GM21423 (cell line): ENCODE measurements at regions not wholly inside any gene's neighbourhood (a gene's known extent, or its start where the extent isn't known, plus 50 kb on each side); places are given as distances from the start of the nearest gene placed in this dataset.
A peak's percentile ranks its signal among the peaks of the same experiment; 100 is the strongest.
"Not testable (repeated sequence)": the region's sequence is repeated elsewhere in the genome, so short reads cannot be mapped to it uniquely, and the experiment has no call there.

Experiments
- ATAC-seq: cut with Tn5 transposase; IDR thresholded peaks from one replicate; pipeline ENCODE4 v1.9.1; 2021; ENCODE audit warnings: mild to moderate bottlenecking, moderate library complexity; ENCODE audit not compliant: unreplicated experiment

DNA sequence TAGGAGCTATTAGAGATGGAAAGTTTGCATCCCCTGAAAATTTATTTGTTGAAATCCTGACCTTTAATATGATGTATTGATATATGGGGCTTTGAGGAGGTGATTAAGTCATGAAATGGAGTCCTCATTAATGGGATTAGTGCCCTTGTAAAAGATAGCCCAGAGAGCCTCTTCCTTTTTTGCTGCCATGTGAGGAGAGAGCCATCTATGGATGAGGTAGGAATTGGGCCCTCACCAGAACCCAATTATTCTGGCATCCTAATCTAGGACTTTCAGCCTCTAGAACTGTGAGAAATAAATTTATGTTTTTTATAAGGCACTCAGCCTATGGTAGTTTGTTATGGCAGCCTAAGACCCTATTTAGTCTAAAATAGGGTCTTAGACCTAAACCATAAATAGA lies 250.2 kb upstream of the SLITRK1 start:
- no peak for ATAC-seq

DNA sequence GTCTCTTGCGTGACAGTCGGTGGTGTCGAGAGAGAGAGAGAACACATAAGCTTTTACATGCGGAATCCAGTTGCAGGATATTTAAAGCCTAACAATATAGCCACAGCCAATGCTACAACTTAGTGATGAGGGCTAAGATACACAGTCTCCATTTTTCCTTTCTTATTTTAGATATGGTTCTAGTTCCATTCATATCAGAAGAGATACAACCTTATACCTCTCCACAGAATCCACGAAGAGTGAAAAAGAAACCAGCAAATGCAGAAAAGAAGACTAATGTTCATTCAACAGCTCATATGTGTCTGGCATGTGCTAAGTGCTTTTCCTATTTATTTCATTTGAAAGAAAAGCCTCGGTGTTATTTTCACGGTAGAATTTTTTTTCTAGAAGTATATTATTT lies 249.0 kb upstream of the SLITRK1 start:
- no peak for ATAC-seq

GRCh38 chr13:84130495-84131114 lies 248.3 kb upstream of the SLITRK1 start:
- ATAC-seq, result no peak

DNA sequence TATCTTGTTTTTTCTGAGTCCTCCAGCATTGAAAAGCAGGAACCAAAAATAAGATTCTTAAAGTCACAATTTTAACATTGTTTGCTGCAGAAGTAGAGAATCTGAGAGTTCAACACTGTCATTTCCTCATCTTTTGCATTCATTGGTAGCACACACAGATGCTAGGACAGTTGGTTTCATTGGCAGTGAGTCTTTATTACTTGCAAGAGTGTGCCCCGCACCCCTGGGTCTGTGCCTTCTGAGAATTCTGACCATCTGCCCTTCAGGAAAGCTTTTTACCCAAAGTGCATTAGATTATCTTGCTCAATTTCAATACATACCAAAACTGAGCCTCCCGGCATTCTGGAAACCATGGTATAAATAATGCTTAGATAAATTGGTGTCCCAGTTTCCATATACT lies 247.7 kb upstream of the SLITRK1 start:
- no peak for ATAC-seq

DNA sequence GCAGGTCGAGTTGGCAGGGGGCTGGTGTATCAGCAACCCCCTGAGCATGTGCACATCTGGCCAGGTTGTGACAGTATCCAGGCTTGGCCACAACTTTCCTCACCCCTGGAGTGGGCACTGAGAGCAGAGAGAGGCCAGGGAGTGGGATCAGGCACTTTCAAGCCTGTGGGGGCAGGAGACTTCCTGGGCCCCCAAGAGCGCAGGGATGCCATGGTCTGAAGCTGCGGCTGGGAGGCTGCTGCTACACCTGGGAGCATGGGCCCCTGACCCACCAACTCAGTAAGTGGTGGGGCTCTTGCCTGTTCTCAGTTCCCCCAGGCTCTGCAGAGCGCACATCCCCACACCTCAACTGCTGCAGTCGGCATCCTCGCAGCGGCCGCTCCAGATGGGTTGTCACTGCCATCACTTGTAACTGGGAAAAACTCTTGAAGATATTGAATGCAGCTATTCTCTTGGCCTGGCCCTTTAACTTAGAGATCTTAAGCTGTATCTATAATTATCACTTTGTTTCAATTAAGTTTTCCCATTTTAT lies 245.4 kb upstream of the SLITRK1 start:
- no peak for ATAC-seq

GRCh38 chr13:84126671-84127171 lies 244.4 kb upstream of the SLITRK1 start:
- peak; percentile 62 for ATAC-seq

DNA sequence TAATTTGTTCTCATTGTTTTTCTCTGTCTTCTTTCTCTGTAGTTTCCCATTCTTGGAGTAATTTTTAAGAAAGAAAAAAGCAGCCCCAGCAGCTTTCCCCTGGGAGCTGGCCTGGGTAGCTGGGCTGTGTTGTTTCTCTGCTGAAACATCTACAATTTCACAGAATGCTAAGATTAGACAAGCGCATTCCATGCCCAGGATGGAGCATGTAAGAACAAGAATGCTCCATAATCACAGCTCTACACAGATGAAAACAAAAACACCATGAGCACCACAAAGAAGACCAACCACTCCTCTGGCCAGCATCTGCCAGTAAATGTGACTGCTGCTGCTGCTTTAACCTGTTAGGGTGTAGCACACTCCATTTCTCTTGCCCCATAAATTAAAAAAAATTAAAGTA lies 239.2 kb upstream of the SLITRK1 start:
- ATAC-seq, result no peak

DNA sequence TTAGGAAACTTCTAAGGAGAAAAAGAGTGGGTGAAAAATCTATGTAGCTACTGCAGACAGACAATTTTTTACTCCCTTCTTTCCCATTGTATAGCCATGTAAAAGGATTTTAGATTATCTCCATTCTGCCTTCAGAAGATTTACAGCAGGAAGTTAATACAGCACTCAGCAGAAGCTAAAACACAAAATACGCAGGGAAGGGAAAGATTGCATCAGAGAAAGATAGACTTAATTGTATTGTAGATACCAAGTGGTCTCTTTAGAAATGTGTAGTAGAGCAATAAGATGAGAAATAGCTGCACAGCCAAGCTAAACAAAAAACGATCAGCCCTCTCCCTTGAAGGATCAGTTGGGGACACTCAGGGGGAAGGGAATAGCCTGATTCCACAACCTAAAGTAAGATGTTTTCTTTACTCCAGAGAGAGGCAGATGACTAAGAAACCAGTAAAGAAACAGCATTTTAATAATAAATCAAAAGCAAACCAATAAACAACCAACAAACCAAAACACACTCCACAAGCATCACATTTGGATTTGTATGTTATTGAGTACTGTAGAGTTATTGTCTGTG lies 236.7 kb upstream of the SLITRK1 start:
- ATAC-seq, result no peak

GRCh38 chr13:84098273-84098672 lies 216.0 kb upstream of the SLITRK1 start:
- ATAC-seq, result no peak

DNA sequence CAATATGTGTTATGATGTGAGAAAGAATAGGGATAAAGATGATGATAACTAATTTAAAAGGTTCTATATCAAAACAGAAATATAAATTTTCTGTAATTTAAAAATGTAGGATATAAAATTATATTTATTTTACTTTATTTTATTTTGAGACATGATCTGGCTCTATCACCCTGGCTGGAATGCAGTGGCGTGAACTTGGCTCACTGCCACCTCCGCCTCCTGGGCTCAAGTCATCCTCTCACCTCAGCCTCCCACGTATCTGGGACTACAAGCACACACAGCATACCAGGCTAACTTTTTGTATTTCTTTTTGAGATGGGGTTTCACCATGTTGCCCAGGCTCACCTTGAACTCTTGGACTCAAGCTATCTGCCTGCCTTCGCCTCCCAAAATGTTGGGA lies 214.9 kb upstream of the SLITRK1 start:
- no peak for ATAC-seq

GRCh38 chr13:84096216-84096615 lies 213.9 kb upstream of the SLITRK1 start:
- no peak for ATAC-seq

DNA sequence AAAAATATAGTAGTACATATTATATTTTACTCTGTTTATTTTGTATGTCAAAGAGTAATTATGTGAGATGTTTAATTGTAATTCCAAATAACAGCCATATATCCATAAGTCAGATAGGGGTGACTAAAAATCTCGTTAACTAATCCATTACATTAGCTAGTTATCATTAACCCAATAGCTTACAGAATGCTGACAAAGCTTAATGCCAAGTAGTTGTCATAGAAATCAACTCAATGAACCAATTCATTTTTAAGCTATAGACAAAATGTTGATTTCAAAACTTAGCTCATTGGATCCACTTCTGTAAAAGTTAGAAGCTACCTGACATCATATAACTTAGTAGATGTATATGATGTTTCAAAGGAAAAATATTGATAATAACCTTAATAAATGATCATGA lies 206.7 kb upstream of the SLITRK1 start:
- ATAC-seq, result no peak

GRCh38 chr13:84086847-84087162 lies 204.5 kb upstream of the SLITRK1 start:
- no peak for ATAC-seq

DNA sequence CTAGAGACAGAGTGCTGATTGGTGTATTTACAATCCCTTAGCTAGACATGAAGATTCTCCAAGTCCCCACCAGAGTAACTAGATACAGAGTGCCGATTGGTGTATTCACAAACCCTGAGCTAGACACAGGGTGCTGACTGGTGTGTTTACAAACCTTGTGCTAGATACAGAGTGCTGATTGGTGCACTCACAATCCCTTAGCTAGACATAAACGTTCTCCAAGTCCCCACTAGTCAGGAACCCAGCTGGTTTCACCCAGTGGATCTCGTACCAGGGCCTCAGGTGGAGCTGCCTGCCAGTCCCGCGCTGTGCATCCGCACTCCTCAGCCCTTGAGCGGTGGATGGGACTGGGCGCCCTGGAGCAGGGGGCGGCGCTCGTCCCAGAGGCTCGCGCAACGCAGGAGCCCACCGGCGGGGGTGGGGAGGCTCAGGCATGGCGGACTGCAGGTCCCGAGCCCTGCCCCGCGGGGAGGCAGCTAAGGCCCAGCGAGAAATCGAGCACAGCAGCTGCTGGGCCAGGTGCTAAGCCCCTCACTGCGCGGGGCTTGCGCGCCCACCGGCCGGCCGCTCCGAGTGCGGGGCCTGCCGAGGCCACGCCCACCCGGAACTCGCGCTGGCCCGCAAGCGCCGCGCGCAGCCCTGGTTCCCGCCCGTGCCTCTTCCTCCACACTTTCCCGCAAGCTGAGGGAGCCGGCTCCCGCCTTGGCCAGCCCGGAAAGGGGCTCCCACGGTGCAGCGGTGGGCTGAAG lies 204.0 kb upstream of the SLITRK1 start:
- not testable (repeated sequence) for ATAC-seq

GRCh38 chr13:84082462-84082861 lies 200.2 kb upstream of the SLITRK1 start:
- no peak for ATAC-seq

GRCh38 chr13:84080748-84081530 lies 198.7 kb upstream of the SLITRK1 start:
- ATAC-seq, result no peak

DNA sequence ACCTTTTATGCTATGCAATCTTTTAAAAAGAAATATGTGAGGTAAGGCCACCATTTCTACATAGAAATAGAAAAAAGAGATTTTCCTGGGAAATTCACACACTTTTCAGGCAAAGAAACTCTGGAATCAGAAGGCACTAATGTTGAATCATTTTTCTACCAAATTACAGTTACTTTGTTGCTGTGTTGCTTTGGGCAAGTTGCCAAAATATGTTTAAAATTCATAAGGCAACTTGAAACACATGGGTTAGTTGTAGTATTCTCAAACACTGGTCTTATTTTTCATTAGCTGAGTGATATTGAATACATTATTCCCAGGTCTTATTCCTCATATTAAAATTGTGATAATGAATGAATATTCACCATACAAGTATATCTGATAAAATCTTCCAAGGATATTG lies 195.0 kb upstream of the SLITRK1 start:
- ATAC-seq, result no peak

GRCh38 chr13:84076280-84076679 lies 194.0 kb upstream of the SLITRK1 start:
- ATAC-seq, result no peak

DNA sequence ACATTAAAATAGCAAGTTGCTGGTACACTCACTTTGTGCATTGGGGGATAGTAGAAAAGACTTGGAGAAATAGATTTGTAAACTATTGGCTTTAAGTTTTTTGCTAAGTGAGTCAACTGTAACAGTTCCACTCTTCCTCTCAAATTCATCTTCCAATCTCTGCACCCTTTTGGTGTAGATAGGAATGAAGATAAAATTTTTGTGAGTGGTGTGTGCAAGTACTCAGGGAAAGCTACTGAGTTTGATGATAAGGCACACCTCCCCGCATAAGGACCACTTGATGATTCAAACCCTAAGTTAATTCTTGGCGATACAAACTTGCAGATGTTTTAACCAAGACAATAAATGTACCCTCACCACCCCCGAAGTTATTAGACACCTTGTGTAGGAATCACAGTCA lies 168.3 kb upstream of the SLITRK1 start:
- ATAC-seq, result no peak

DNA sequence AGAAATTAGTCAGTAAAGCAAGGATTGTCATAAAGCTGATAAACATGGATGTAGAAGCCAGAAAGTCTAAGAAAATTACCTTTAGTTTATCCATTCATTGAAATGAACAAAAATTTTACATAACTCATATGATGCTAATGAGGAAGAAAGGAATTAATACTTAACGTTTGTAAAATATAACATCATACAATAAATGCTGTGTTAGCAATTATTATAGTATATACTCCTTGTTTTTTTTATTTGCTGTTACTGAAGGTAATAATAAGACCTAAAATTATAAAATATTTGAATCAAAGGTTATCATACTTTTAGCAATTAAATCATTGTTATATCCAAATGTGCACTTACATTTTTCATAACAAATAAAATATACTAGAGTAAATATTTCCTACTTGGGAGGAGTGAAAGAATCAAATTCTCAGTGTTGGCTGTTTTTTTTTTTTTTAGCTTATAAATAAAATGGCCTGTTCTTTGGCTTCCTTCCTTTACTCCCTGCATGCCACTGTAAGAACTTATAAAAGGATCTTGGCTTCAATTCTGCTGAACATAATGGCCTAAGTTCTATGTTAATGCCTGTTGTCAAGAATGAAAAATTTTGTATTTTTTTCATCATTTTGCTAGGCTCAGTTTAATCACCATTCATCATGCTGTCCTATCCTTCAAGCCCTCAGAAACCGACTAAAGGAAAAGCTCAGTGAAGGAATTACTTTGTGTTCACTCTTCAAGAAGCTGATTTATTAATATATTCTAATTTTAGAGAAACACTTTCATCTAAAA lies 167.4 kb upstream of the SLITRK1 start:
- ATAC-seq, result no peak

- ATAC-seq, result no peak
Observed at GRCh38 chr13:84044805-84045204, 162.5 kb upstream of the SLITRK1 start.
